ENCODE measurements at regions not wholly inside any gene's neighbourhood (a gene's known extent, or its start where the extent isn't known, plus 50 kb on each side); places are given as distances from the start of the nearest gene placed in this dataset.

DNA sequence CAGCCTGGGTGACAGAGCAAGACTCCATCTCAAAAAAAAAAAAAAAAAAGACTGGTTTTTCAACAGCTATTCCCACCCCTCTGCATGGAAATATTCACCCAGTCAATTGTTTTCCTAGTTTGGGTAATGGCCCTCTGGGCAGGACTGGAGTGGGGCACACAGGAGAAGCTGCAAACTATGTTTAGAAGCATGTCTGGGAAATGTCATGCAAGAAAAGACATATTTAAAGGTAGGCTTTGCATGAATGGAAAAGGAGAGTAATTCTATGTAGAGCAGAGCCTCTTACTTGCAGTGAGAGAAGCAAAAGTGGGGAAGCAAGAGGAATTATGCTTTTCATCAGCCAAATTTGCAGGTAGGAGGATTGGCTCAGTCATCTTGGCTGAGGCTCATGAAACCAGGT, 276.5 kb upstream of the PLEKHG7 start (continued):
- TF ChIP-seq MYB (IDR thresholded peaks at IDR 0.05; ENCODE audit: borderline replicate concordance, low read depth, low read length), result no peak
- TF ChIP-seq ASH2L (IDR thresholded peaks at IDR 0.05; ENCODE audit: borderline replicate concordance, low read depth), result no peak
- TF ChIP-seq, protein P1, sequence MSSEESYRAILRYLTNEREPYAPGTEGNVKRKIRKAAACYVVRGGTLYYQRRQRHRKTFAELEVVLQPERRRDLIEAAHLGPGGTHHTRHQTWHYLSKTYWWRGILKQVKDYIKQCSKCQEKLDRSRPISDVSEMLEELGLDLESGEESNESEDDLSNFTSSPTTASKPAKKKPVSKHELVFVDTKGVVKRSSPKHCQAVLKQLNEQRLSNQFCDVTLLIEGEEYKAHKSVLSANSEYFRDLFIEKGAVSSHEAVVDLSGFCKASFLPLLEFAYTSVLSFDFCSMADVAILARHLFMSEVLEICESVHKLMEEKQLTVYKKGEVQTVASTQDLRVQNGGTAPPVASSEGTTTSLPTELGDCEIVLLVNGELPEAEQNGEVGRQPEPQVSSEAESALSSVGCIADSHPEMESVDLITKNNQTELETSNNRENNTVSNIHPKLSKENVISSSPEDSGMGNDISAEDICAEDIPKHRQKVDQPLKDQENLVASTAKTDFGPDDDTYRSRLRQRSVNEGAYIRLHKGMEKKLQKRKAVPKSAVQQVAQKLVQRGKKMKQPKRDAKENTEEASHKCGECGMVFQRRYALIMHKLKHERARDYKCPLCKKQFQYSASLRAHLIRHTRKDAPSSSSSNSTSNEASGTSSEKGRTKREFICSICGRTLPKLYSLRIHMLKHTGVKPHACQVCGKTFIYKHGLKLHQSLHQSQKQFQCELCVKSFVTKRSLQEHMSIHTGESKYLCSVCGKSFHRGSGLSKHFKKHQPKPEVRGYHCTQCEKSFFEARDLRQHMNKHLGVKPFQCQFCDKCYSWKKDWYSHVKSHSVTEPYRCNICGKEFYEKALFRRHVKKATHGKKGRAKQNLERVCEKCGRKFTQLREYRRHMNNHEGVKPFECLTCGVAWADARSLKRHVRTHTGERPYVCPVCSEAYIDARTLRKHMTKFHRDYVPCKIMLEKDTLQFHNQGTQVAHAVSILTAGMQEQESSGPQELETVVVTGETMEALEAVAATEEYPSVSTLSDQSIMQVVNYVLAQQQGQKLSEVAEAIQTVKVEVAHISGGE (CRISPR knock-in tag; IDR thresholded peaks at IDR 0.05), result no peak
- TF ChIP-seq GATAD2B (conservative IDR thresholded peaks at IDR 0.05; ENCODE audit: low read depth), result no peak
- no peak for TF ChIP-seq SMARCA5 (IDR thresholded peaks at IDR 0.05)

DNA sequence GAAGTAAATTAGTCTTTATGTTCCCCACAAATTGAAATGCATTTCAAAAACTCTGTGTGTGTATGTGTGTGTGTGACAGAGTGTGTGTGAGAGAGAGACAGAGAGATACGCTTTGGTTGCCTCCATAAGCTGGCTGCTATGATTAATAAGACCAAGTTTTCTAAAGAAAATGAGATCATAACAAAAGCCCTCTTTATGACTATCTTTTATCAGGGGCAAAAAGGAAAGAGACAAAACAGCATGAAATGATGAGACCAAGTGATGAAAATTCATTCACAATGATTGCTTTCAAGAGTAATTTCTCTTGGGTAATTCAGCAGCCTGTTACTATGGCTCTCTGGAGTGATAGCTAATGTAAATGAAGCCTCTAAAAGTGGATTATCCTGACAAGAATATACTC, 277.6 kb upstream of the PLEKHG7 start:
- Histone ChIP-seq H3K4me2 (ENCODE audit: control insufficient read depth, insufficient read depth) (no peak overlapping the region), H2AFZ (ENCODE audit: control insufficient read depth, low read depth, low read length) (no peak overlapping the region), H3K4me1 (ENCODE audit: control insufficient read depth, insufficient read depth, low read length) (peaks cover 13% of the 10 kb centered on the region; the same call in 1 of the 2 replicates), H3K9ac (ENCODE audit: control insufficient read depth, insufficient read depth, low read length) (no peak overlapping the region), H3K27me3 (replicated peaks in 1 of 2; ENCODE audit: control insufficient read depth in 2 of 2, insufficient read depth in 2 of 2, low read length in 1 of 2) (no peaks in the 10 kb centered on the region), H3K27ac (ENCODE audit: control insufficient read depth, insufficient read depth) (no peak overlapping the region), H3K36me3 (ENCODE audit: control insufficient read depth in 2 of 2, insufficient read depth in 2 of 2, low read length in 1 of 2) (no peaks in the 10 kb centered on the region), H3K79me2 (ENCODE audit: control insufficient read depth, insufficient read depth, low read length) (no peaks in the 10 kb centered on the region), H4K20me1 (ENCODE audit: control insufficient read depth, insufficient read depth) (no peaks in the 10 kb centered on the region), H3K9me3 (replicated peaks; ENCODE audit: control insufficient read depth, insufficient read depth, low read length) (no peaks in the 10 kb centered on the region; the same call in 2 of the 3 replicates), H3K4me3 (no peak overlapping the region)
- ChIA-PET POLR2A (interaction anchor here (1.3 kb wide), 1 partner anchor 26 kb away, joined by 3 read pairs; no protein-coding TSS in a partner anchor), CTCF (interaction anchor here (0.9 to 1.9 kb wide), 4 partner anchors 8 to 20 kb away, joined by 3 to 7 read pairs (median 5); no protein-coding TSS in a partner anchor), RAD21 (ENCODE audit: unreplicated experiment) (no interaction called here), SMC1A (ENCODE audit: uncharacterized antibody, unreplicated experiment) (interaction anchor here (1.2 to 1.3 kb wide), 2 partner anchors 11 to 61 kb away, joined by 4 to 5 read pairs; no protein-coding TSS in a partner anchor)
- intact Hi-C loops (cut with micrococcal nuclease; ENCODE audit: unreplicated experiment), result no loop called here
- 100% methylated on average over 1 of the region's 1 CpG for whole genome bisulfite sequencing (ENCODE audit: insufficient coverage, insufficient replicate concordance, low lambda C conversion rate, missing lambda C conversion rate)
- ATAC-seq (no peak), DNase-seq (ENCODE audit: low read depth, low spot score) (no peak), FAIRE-seq (no peak)
- in situ Hi-C loops (cut with MboI), result no loop called here
- no TSS peak for BruUV-seq (replicated peaks)
- no peak for TF ChIP-seq SRF (IDR thresholded peaks at IDR 0.05; ENCODE audit: low read depth in 2 of 2, low read length in 2 of 2)
- TF ChIP-seq MEF2B (IDR thresholded peaks at IDR 0.05; ENCODE audit: partially characterized antibody, poor library complexity, severe bottlenecking), result no peak
- TF ChIP-seq, protein P2, sequence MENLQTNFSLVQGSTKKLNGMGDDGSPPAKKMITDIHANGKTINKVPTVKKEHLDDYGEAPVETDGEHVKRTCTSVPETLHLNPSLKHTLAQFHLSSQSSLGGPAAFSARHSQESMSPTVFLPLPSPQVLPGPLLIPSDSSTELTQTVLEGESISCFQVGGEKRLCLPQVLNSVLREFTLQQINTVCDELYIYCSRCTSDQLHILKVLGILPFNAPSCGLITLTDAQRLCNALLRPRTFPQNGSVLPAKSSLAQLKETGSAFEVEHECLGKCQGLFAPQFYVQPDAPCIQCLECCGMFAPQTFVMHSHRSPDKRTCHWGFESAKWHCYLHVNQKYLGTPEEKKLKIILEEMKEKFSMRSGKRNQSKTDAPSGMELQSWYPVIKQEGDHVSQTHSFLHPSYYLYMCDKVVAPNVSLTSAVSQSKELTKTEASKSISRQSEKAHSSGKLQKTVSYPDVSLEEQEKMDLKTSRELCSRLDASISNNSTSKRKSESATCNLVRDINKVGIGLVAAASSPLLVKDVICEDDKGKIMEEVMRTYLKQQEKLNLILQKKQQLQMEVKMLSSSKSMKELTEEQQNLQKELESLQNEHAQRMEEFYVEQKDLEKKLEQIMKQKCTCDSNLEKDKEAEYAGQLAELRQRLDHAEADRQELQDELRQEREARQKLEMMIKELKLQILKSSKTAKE (IDR thresholded peaks at IDR 0.05; ENCODE audit: low read depth, poor library complexity, severe bottlenecking), result no peak
- TF ChIP-seq NR2C2 (IDR thresholded peaks at IDR 0.05; ENCODE audit: borderline replicate concordance, control insufficient read depth, insufficient read length, low read depth), result no peak
- TF ChIP-seq TARDBP (IDR thresholded peaks at IDR 0.05; ENCODE audit: borderline replicate concordance), result no peak
- TF ChIP-seq SREBF1 (IDR thresholded peaks at IDR 0.05; ENCODE audit: low read length), result no peak
- TF ChIP-seq PAX8 (IDR thresholded peaks at IDR 0.05), result no peak
- TF ChIP-seq, protein P3, sequence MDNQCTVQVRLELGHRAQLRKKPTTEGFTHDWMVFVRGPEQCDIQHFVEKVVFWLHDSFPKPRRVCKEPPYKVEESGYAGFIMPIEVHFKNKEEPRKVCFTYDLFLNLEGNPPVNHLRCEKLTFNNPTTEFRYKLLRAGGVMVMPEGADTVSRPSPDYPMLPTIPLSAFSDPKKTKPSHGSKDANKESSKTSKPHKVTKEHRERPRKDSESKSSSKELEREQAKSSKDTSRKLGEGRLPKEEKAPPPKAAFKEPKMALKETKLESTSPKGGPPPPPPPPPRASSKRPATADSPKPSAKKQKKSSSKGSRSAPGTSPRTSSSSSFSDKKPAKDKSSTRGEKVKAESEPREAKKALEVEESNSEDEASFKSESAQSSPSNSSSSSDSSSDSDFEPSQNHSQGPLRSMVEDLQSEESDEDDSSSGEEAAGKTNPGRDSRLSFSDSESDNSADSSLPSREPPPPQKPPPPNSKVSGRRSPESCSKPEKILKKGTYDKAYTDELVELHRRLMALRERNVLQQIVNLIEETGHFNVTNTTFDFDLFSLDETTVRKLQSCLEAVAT (IDR thresholded peaks at IDR 0.05), result no peak
- no peak for TF ChIP-seq SUPT20H (IDR thresholded peaks at IDR 0.05; ENCODE audit: borderline replicate concordance, control insufficient read depth, low read depth, low read length)
- no peak for TF ChIP-seq SMAD1 (IDR thresholded peaks at IDR 0.05; ENCODE audit: low read depth, partially characterized antibody)
- TF ChIP-seq, protein P4, sequence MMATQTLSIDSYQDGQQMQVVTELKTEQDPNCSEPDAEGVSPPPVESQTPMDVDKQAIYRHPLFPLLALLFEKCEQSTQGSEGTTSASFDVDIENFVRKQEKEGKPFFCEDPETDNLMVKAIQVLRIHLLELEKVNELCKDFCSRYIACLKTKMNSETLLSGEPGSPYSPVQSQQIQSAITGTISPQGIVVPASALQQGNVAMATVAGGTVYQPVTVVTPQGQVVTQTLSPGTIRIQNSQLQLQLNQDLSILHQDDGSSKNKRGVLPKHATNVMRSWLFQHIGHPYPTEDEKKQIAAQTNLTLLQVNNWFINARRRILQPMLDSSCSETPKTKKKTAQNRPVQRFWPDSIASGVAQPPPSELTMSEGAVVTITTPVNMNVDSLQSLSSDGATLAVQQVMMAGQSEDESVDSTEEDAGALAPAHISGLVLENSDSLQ (IDR thresholded peaks at IDR 0.05), result no peak

All from GM12878 (cell line).